Breast epithelium (tissue), 3 donors: ENCODE measurements at regions not wholly inside any gene's neighbourhood (a gene's known extent, or its start where the extent isn't known, plus 50 kb on each side); places are given as distances from the start of the nearest gene placed in this dataset.

Experiments used
- CTCF ChIP-seq, 3 donors: fragments of 450-650 bp; IDR thresholded peaks; one replicate each; pipeline ENCODE4 v1.5.1; 2016 to 2017; ENCODE audit warnings: antibody characterized with exemption in 3 of 3, mild to moderate bottlenecking in 3 of 3, moderate library complexity in 3 of 3
- POLR2A ChIP-seq: fragments of 450-650 bp; IDR thresholded peaks from one replicate; pipeline ENCODE4 v1.6.1; 2016; ENCODE audit warnings: antibody characterized with exemption, mild to moderate bottlenecking, moderate library complexity
- POLR2AphosphoS5 ChIP-seq, 3 donors: sonication (generic); formaldehyde crosslinking; IDR thresholded peaks; one replicate each; pipeline ENCODE4 v1.6.1; 2017; ENCODE audit warnings: antibody characterized with exemption in 3 of 3

- no peak for TF ChIP-seq POLR2A
- TF ChIP-seq CTCF (IDR thresholded peaks at IDR 0.05), result no peak
- TF ChIP-seq POLR2AphosphoS5 (IDR thresholded peaks at IDR 0.05), result no peak
These were observed 112.5 kb upstream of the NGF start for GRCh38 chr1:115450501-115451040.
